Omental fat pad (tissue), 3 donors: ENCODE measurements at regions not wholly inside any gene's neighbourhood (a gene's known extent, or its start where the extent isn't known, plus 50 kb on each side); places are given as distances from the start of the nearest gene placed in this dataset.
A peak's percentile ranks its signal among the peaks of the same experiment; 100 is the strongest.

ENCODE experiments used
- ATAC-seq: fragments of 150-250 bp; one replicate; pipeline ENCODE4 v1.9.1; 2016; ENCODE audit warnings: mild to moderate bottlenecking, moderate library complexity; ENCODE audit not compliant: low FRiP score
- DNase-seq: peaks from one replicate; pipeline ENCODE4 v3.0.0-alpha.2; 2019; ENCODE audit warnings: low spot score
- TF ChIP-seq, protein P1 (sequence below), 3 donors: fragments of 450-650 bp; IDR thresholded peaks; one replicate each; pipeline ENCODE4 v1.5.1; 2016 to 2017; ENCODE audit warnings: antibody characterized with exemption in 3 of 3, mild to moderate bottlenecking in 3 of 3, moderate library complexity in 2 of 3

DNA sequence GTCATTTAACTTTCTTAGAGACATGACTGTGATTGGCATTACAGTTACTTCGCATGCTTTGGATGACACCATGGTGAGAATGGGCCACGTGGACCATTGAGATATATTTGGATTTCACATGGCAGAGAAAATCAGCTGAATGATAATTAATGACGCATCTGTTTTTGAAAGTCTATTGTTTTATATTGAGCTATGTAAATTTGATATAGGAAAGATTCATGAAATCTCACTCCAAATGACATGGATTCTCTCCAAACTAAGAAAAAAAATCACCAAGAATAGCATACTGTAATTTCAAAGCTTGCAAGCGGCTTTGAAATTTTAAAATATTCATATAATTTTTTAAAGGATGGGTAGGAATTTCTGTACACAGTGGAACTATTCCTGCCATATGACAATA is 163.7 kb downstream of the SH3BP4 start:
- TF ChIP-seq, protein P1, sequence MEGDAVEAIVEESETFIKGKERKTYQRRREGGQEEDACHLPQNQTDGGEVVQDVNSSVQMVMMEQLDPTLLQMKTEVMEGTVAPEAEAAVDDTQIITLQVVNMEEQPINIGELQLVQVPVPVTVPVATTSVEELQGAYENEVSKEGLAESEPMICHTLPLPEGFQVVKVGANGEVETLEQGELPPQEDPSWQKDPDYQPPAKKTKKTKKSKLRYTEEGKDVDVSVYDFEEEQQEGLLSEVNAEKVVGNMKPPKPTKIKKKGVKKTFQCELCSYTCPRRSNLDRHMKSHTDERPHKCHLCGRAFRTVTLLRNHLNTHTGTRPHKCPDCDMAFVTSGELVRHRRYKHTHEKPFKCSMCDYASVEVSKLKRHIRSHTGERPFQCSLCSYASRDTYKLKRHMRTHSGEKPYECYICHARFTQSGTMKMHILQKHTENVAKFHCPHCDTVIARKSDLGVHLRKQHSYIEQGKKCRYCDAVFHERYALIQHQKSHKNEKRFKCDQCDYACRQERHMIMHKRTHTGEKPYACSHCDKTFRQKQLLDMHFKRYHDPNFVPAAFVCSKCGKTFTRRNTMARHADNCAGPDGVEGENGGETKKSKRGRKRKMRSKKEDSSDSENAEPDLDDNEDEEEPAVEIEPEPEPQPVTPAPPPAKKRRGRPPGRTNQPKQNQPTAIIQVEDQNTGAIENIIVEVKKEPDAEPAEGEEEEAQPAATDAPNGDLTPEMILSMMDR (IDR thresholded peaks at IDR 0.05), result no peak
- no peak for ATAC-seq
- no peak for DNase-seq

- TF ChIP-seq, protein P1 (IDR thresholded peaks at IDR 0.05), result peak in 1 of 3 donors; percentile 41
- DNase-seq (no peak), ATAC-seq (no peak)
These were observed 165.2 kb downstream of the SH3BP4 start for GRCh38 chr2:235116885-235117492.

- TF ChIP-seq, protein P1 (IDR thresholded peaks at IDR 0.05), result no peak
- ATAC-seq, result no peak
These were observed 175.0 kb downstream of the SH3BP4 start for GRCh38 chr2:235126768-235127167.

GRCh38 chr2:235127931-235128330 is 176.1 kb downstream of the SH3BP4 start:
- TF ChIP-seq, protein P1 (IDR thresholded peaks at IDR 0.05), result no peak
- ATAC-seq (no peak), DNase-seq (no peak)

More at GRCh38 chr2:235126768-235127167, 175.0 kb downstream of the SH3BP4 start:
- DNase-seq, result no peak

GRCh38 chr2:235129850-235130249 is 178.0 kb downstream of the SH3BP4 start:
- ATAC-seq (no peak), DNase-seq (no peak)
- TF ChIP-seq, protein P1 (IDR thresholded peaks at IDR 0.05), result no peak

- no peak for ATAC-seq
- no peak for DNase-seq
- TF ChIP-seq, protein P1 (IDR thresholded peaks at IDR 0.05), result no peak
These were observed 179.8 kb downstream of the SH3BP4 start for GRCh38 chr2:235131334-235132305.
